Neural progenitor cell (in vitro differentiated cells): ENCODE measurements at regions not wholly inside any gene's neighbourhood (a gene's known extent, or its start where the extent isn't known, plus 50 kb on each side); places are given as distances from the start of the nearest gene placed in this dataset.

Experiments used
- DNase-seq: peaks from one replicate; pipeline ENCODE4 v3.0.0-alpha.2; 2016; ENCODE audit warnings: low spot score
- H2AFZ ChIP-seq: fragments of 200-600 bp; sonication (generic); replicated peaks from 2 replicates; pipeline ENCODE4 v1.6.1; 2016; ENCODE audit warnings: antibody characterized with exemption
- H3F3A ChIP-seq: fragments of 200-600 bp; sonication (generic); 2 replicates; pipeline ENCODE4 v1.6.1; 2016; ENCODE audit warnings: antibody characterized with exemption, low read depth
- H3K27ac ChIP-seq: fragments of 200-600 bp; sonication (generic); 2 replicates; pipeline ENCODE4 v1.5.1; 2016; ENCODE audit warnings: mild to moderate bottlenecking
- H3K27me3 ChIP-seq: fragments of 200-600 bp; sonication (generic); 2 replicates; pipeline ENCODE4 v1.6.1; 2016; ENCODE audit warnings: mild to moderate bottlenecking, moderate library complexity
- H3K36me3 ChIP-seq: fragments of 200-600 bp; sonication (generic); 2 replicates; pipeline ENCODE4 v1.5.1; 2016
- H3K4me1 ChIP-seq: fragments of 200-600 bp; sonication (generic); 2 replicates; pipeline ENCODE4 v1.6.1; 2016; ENCODE audit warnings: mixed run types
- H3K4me2 ChIP-seq: fragments of 200-600 bp; sonication (generic); 2 replicates; pipeline ENCODE4 v1.6.1; 2016
- H3K4me3 ChIP-seq: fragments of 200-600 bp; sonication (generic); 2 replicates; pipeline ENCODE4 v1.5.1; 2016
- H3K79me2 ChIP-seq: fragments of 200-600 bp; sonication (generic); 2 replicates; pipeline ENCODE4 v1.6.1; 2016; ENCODE audit warnings: low read depth
- H3K9ac ChIP-seq: fragments of 200-600 bp; sonication (generic); 2 replicates; pipeline ENCODE4 v1.6.1; 2016
- H3K9me3 ChIP-seq: fragments of 200-600 bp; sonication (generic); 2 replicates; pipeline ENCODE4 v1.5.1; 2016; ENCODE audit warnings: low read depth
- H4K20me1 ChIP-seq: fragments of 200-600 bp; sonication (generic); 2 replicates; pipeline ENCODE4 v1.6.1; 2016; ENCODE audit warnings: low read depth
- H3K27ac Mint-ChIP-seq: 3 replicates; pipeline ENCODE4 v1.8.0; 2021; ENCODE audit warnings: mixed read lengths
- H3K27me3 Mint-ChIP-seq: 2 replicates; pipeline ENCODE4 v1.8.0; 2022; ENCODE audit warnings: low read depth, mild to moderate bottlenecking, inconsistent platforms, moderate library complexity, mixed read lengths; ENCODE audit not compliant: insufficient read depth
- H3K36me3 Mint-ChIP-seq: 3 replicates; pipeline ENCODE4 v1.8.0; 2021; ENCODE audit warnings: mixed read lengths
- H3K4me1 Mint-ChIP-seq: 3 replicates; pipeline ENCODE4 v1.8.0; 2021; ENCODE audit warnings: mixed read lengths
- H3K4me3 Mint-ChIP-seq: 3 replicates; pipeline ENCODE4 v1.8.0; 2021; ENCODE audit warnings: mild to moderate bottlenecking, moderate library complexity, mixed read lengths
- H3K9me3 Mint-ChIP-seq: 3 replicates; pipeline ENCODE4 v1.8.0; 2020; ENCODE audit warnings: mixed read lengths
- CTCF ChIP-seq: fragments of 200-600 bp; sonication (generic); IDR thresholded peaks from 2 replicates; pipeline ENCODE4 v1.5.1; 2017; ENCODE audit warnings: antibody characterized with exemption, mild to moderate bottlenecking
- EZH2 ChIP-seq: fragments of 200-600 bp; sonication (generic); IDR thresholded peaks from 2 replicates; pipeline ENCODE4 v1.6.1; 2017; ENCODE audit warnings: antibody characterized with exemption, mild to moderate bottlenecking, moderate library complexity
- EZH2phosphoT487 ChIP-seq: fragments of 200-600 bp; sonication (generic); IDR thresholded peaks from 2 replicates; pipeline ENCODE4 v1.6.1; 2017; ENCODE audit warnings: antibody characterized with exemption

GRCh38 chr13:106212386-106213010, 323.0 kb downstream of the EFNB2 start:
- Histone ChIP-seq H3K9me3 (no peaks in the 10 kb centered on the region), H3K4me1 (peaks cover 21% of the 10 kb centered on the region), H3K79me2 (no peaks in the 10 kb centered on the region), H3K27me3 (no peaks in the 10 kb centered on the region), H4K20me1 (no peaks in the 10 kb centered on the region), H3F3A (peaks cover 9% of the 10 kb centered on the region), H3K9ac (no peak overlapping the region), H3K27ac (peak overlapping the region; percentile 82), H3K36me3 (no peaks in the 10 kb centered on the region), H3K4me2 (peak overlapping the region; percentile 47), H2AFZ (no peak overlapping the region), H3K4me3 (peak overlapping the region; percentile 38)
- H3K27me3 Mint-ChIP-seq: no peaks in the 10 kb centered on the region
- H3K4me1 Mint-ChIP-seq: peaks cover 10% of the 10 kb centered on the region
- peaks cover 2% of the 10 kb centered on the region for H3K9me3 Mint-ChIP-seq
- no peak for TF ChIP-seq EZH2phosphoT487
- no peak for TF ChIP-seq CTCF
- TF ChIP-seq EZH2: no peak
- H3K27ac Mint-ChIP-seq: no peak overlapping the region
- DNase-seq: no peak
- H3K36me3 Mint-ChIP-seq: no peaks in the 10 kb centered on the region
- H3K4me3 Mint-ChIP-seq: no peak overlapping the region

GRCh38 chr13:106210324-106210723, 325.1 kb downstream of the EFNB2 start:
- no peak overlapping the region for H3K4me2 ChIP-seq
- H3F3A ChIP-seq: peaks cover 9% of the 10 kb centered on the region
- peaks cover 17% of the 10 kb centered on the region for H3K4me1 Mint-ChIP-seq
- H3K4me1 ChIP-seq: peaks cover 27% of the 10 kb centered on the region
- no peak overlapping the region for H3K27ac Mint-ChIP-seq
- H3K4me3 ChIP-seq: no peak overlapping the region
- no peak overlapping the region for H3K9ac ChIP-seq
- no peaks in the 10 kb centered on the region for H3K36me3 ChIP-seq
- no peaks in the 10 kb centered on the region for H3K36me3 Mint-ChIP-seq
- H3K27me3 ChIP-seq: no peaks in the 10 kb centered on the region
- H3K9me3 Mint-ChIP-seq: peaks cover 7% of the 10 kb centered on the region
- H3K9me3 ChIP-seq: no peaks in the 10 kb centered on the region
- TF ChIP-seq CTCF: no peak
- TF ChIP-seq EZH2phosphoT487: no peak
- TF ChIP-seq EZH2: no peak
- no peaks in the 10 kb centered on the region for H4K20me1 ChIP-seq
- H3K27me3 Mint-ChIP-seq: no peaks in the 10 kb centered on the region
- no peak overlapping the region for H3K27ac ChIP-seq
- no peak overlapping the region for H2AFZ ChIP-seq
- H3K4me3 Mint-ChIP-seq: no peak overlapping the region
- no peak for DNase-seq
- no peaks in the 10 kb centered on the region for H3K79me2 ChIP-seq

GRCh38 chr13:106205871-106206270, 329.6 kb downstream of the EFNB2 start:
- Mint-ChIP-seq H3K9me3 (peaks cover 17% of the 10 kb centered on the region), H3K4me3 (no peak overlapping the region), H3K36me3 (no peaks in the 10 kb centered on the region), H3K27me3 (no peaks in the 10 kb centered on the region), H3K27ac (no peak overlapping the region), H3K4me1 (peaks cover 11% of the 10 kb centered on the region)
- DNase-seq: no peak
- no peak overlapping the region for H3K9ac ChIP-seq
- no peak overlapping the region for H2AFZ ChIP-seq
- TF ChIP-seq EZH2phosphoT487 (no peak), CTCF (no peak), EZH2 (no peak)
- peaks cover 9% of the 10 kb centered on the region for H3K4me1 ChIP-seq
- H3K9me3 ChIP-seq: no peaks in the 10 kb centered on the region
- H3K79me2 ChIP-seq: no peaks in the 10 kb centered on the region
- H3F3A ChIP-seq: no peaks in the 10 kb centered on the region
- H3K36me3 ChIP-seq: no peaks in the 10 kb centered on the region
- H3K27ac ChIP-seq: no peak overlapping the region
- H4K20me1 ChIP-seq: no peaks in the 10 kb centered on the region
- no peaks in the 10 kb centered on the region for H3K27me3 ChIP-seq
- no peak overlapping the region for H3K4me3 ChIP-seq
- no peak overlapping the region for H3K4me2 ChIP-seq
